HL-60 (cell line): ENCODE measurements at regions not wholly inside any gene's neighbourhood (a gene's known extent, or its start where the extent isn't known, plus 50 kb on each side); places are given as distances from the start of the nearest gene placed in this dataset.

Source experiments
- GABPA ChIP-seq: IDR thresholded peaks from 2 replicates; pipeline ENCODE4 v1.6.1; 2012; ENCODE audit warnings: low read depth
- POLR2AphosphoS5 ChIP-seq: IDR thresholded peaks from 2 replicates; pipeline ENCODE4 v1.6.1; 2012; ENCODE audit warnings: low read depth
- TF ChIP-seq, protein P1 (sequence below): IDR thresholded peaks from one replicate; pipeline ENCODE4 v1.5.1; 2011; ENCODE audit warnings: low read length, control low read depth, inconsistent platforms; ENCODE audit not compliant: insufficient read depth
- TF ChIP-seq, protein P2 (sequence below): IDR thresholded peaks from 2 replicates; pipeline ENCODE4 v1.6.1; 2012; ENCODE audit warnings: low read depth; ENCODE audit not compliant: insufficient replicate concordance

DNA sequence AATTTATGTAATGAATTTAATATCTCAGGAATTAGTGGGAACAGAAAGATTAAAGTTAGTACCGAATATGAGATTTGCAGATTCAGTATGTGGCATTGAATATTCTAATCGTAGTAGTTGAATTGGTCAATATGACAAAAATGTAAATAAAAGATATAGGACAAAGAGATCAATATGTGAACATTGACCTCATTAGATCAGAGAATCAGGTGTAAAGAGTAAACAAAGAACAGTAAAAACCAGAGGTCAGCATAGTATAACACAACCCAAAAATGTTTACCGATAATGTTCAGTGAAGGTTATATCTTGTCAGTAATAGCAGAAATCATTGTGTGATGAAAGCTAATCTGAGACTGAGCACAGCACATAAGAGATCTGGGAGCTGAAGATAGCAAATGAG is 152.0 kb downstream of the FAM83B start:
- TF ChIP-seq POLR2AphosphoS5 (no peak), GABPA (no peak)
- TF ChIP-seq, protein P1, sequence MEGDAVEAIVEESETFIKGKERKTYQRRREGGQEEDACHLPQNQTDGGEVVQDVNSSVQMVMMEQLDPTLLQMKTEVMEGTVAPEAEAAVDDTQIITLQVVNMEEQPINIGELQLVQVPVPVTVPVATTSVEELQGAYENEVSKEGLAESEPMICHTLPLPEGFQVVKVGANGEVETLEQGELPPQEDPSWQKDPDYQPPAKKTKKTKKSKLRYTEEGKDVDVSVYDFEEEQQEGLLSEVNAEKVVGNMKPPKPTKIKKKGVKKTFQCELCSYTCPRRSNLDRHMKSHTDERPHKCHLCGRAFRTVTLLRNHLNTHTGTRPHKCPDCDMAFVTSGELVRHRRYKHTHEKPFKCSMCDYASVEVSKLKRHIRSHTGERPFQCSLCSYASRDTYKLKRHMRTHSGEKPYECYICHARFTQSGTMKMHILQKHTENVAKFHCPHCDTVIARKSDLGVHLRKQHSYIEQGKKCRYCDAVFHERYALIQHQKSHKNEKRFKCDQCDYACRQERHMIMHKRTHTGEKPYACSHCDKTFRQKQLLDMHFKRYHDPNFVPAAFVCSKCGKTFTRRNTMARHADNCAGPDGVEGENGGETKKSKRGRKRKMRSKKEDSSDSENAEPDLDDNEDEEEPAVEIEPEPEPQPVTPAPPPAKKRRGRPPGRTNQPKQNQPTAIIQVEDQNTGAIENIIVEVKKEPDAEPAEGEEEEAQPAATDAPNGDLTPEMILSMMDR = no peak
- TF ChIP-seq, protein P2, sequence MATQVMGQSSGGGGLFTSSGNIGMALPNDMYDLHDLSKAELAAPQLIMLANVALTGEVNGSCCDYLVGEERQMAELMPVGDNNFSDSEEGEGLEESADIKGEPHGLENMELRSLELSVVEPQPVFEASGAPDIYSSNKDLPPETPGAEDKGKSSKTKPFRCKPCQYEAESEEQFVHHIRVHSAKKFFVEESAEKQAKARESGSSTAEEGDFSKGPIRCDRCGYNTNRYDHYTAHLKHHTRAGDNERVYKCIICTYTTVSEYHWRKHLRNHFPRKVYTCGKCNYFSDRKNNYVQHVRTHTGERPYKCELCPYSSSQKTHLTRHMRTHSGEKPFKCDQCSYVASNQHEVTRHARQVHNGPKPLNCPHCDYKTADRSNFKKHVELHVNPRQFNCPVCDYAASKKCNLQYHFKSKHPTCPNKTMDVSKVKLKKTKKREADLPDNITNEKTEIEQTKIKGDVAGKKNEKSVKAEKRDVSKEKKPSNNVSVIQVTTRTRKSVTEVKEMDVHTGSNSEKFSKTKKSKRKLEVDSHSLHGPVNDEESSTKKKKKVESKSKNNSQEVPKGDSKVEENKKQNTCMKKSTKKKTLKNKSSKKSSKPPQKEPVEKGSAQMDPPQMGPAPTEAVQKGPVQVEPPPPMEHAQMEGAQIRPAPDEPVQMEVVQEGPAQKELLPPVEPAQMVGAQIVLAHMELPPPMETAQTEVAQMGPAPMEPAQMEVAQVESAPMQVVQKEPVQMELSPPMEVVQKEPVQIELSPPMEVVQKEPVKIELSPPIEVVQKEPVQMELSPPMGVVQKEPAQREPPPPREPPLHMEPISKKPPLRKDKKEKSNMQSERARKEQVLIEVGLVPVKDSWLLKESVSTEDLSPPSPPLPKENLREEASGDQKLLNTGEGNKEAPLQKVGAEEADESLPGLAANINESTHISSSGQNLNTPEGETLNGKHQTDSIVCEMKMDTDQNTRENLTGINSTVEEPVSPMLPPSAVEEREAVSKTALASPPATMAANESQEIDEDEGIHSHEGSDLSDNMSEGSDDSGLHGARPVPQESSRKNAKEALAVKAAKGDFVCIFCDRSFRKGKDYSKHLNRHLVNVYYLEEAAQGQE = no peak
